GM12892 (cell line): ENCODE measurements at regions not wholly inside any gene's neighbourhood (a gene's known extent, or its start where the extent isn't known, plus 50 kb on each side); places are given as distances from the start of the nearest gene placed in this dataset.

ENCODE experiments used
- DNase-seq: peaks from one replicate; pipeline ENCODE4 v3.0.0; 2011; ENCODE audit not compliant: insufficient read length
- FAIRE-seq: peaks from 2 replicates; lab custom pipeline; 2011; peaks lifted over from hg19 to GRCh38; lab: Jason Lieb, UNC
- POLR2A ChIP-seq: IDR thresholded peaks from 2 replicates; pipeline ENCODE4 v1.6.1; 2011; ENCODE audit warnings: low read depth, low read length, control low read depth
- POLR2AphosphoS5 ChIP-seq: IDR thresholded peaks from 2 replicates; pipeline ENCODE4 v1.6.1; 2011; ENCODE audit warnings: low read depth, low read length, control low read depth
- TAF1 ChIP-seq: IDR thresholded peaks from 2 replicates; pipeline ENCODE4 v1.6.1; 2011; ENCODE audit warnings: low read depth, mild to moderate bottlenecking, control low read depth, low read length, borderline replicate concordance

GRCh38 chr10:52865213-52865612 lies 92.6 kb upstream of the MBL2 start:
- TF ChIP-seq POLR2A (no peak), TAF1 (no peak), POLR2AphosphoS5 (no peak)
- DNase-seq (no peak), FAIRE-seq (no peak)

GRCh38 chr10:52864201-52865106 lies 91.9 kb upstream of the MBL2 start:
- FAIRE-seq (peak; percentile 88), DNase-seq (no peak)
- no peak for TF ChIP-seq POLR2AphosphoS5
- no peak for TF ChIP-seq TAF1
- no peak for TF ChIP-seq POLR2A

GRCh38 chr10:52858722-52859121 lies 86.1 kb upstream of the MBL2 start:
- DNase-seq: no peak
- FAIRE-seq: no peak
- TF ChIP-seq POLR2A (no peak), TAF1 (no peak), POLR2AphosphoS5 (no peak)

- no peak for TF ChIP-seq POLR2A
- TF ChIP-seq POLR2AphosphoS5: no peak
- no peak for TF ChIP-seq TAF1
- DNase-seq: no peak
- no peak for FAIRE-seq
Observed at GRCh38 chr10:52855546-52856325, 83.2 kb upstream of the MBL2 start.

GRCh38 chr10:52853704-52854103 lies 81.1 kb upstream of the MBL2 start:
- TF ChIP-seq TAF1 (no peak), POLR2AphosphoS5 (no peak), POLR2A (no peak)
- DNase-seq (no peak), FAIRE-seq (no peak)

GRCh38 chr10:52836816-52837215 lies 64.2 kb upstream of the MBL2 start:
- DNase-seq (no peak), FAIRE-seq (no peak)
- TF ChIP-seq POLR2AphosphoS5 (no peak), POLR2A (no peak), TAF1 (no peak)
